Cerebellar cortex (tissue), 1 donor: ENCODE measurements at regions not wholly inside any gene's neighbourhood (a gene's known extent, or its start where the extent isn't known, plus 50 kb on each side); places are given as distances from the start of the nearest gene placed in this dataset.
"Not testable (repeated sequence)": the region's sequence is repeated elsewhere in the genome, so short reads cannot be mapped to it uniquely, and the experiment has no call there.

ENCODE experiments used
- DNase-seq: peaks from one replicate; pipeline ENCODE4 v3.0.0-alpha.2; 2015; ENCODE audit warnings: low spot score

- DNase-seq = not testable (repeated sequence)
Observed at GRCh38 chr12:76292891-76293290, 55.3 kb downstream of the BBS10 start.

DNA sequence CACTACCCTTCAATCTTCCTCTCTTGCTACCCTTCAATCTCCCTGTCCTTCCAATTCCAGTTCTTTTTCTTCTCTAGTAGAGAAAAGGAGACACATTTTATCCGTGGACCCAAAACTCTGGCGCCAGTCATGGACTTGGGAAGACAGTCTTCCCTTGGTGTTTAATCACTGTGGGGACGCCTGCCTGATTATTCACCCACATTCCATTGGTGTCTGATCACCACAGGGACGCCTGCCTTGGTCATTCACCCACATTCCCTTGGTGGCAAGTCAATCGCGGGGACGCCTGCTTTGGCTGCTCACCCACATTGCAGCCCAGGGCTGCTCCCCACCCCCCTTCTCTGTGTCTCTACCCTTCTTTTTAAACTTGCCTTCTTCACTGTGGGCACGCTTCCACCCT, 55.9 kb downstream of the BBS10 start:
- not testable (repeated sequence) for DNase-seq

DNA sequence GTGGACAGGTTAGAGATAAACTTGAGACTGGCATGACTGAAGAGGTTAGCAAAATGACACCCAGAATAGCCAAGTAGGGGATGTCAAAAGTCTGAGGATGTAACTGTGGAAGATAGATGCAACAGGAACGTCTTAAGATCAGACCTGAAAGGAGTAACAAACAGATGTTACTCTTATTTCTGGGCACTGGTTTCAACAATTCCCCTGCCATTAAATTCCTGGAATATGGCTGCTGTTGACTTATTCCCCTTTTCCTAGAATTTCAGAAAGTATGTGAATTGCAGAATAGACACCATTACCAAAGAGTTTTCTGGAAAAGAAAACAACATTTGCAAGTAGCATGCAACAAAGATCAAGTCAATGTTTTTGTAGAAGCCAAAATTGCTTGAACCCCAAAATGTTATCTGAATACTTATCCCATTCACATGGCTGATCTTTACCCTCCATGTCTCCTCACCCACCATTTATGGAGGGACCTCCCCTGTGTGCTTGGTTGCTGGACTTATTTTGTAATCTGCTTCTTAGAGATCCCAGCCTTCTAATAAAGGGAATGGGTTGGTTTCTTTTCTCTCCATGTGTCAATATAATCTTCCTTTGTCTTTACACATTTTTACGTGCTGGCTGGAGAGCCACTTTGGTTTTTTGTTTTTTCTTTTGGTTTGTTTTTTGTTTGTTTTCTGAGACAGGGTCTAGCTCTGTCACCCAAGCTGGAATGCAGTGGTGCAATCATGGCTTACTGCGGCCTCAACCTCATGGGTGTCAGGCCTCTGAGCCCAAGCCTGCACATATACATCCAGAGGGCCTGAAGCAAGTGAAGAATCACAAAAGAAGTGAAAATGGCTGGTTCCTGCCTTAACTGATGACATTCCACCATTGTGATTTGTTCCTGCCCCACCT, 57.0 kb downstream of the BBS10 start:
- no peak for DNase-seq

DNA sequence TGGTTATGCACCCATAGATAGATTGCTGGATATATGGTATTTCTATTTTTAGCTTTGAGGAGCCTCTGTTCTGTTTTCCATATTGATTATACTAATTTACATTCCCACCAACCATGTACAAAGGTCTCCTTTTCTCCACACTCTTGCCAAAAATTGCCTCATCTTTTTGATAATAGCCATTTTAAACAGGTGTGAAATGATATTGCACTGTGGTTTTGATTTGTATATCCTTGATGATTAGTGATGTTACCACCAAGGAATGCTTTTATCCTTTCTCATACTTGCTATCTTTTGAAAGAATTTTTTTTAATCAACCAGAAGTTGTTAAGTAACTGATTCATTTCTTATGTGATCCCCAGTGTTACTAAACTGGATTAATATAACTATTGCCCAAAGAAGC, 60.0 kb downstream of the BBS10 start:
- DNase-seq = no peak

GRCh38 chr12:76284816-76285750, 63.1 kb downstream of the BBS10 start:
- DNase-seq = no peak

DNA sequence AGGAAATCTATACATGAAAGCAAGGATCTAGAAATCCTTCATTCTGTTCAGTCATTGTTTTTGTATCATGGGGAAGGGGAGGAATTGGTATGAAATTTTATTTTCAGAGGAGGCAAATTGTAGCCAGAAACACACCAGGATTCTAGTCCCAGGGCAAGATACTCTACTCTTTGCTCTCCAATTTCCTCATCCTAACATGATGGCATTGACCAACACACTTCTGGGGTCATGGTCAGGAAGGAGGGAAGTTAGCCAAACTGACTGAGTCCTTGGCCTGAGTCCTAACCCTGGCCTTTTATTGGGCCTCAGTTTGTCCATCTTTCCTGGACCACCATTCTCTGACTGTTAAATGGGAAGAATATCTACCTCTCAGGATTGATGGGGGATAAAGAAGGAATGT, 65.5 kb downstream of the BBS10 start:
- DNase-seq = no peak

DNA sequence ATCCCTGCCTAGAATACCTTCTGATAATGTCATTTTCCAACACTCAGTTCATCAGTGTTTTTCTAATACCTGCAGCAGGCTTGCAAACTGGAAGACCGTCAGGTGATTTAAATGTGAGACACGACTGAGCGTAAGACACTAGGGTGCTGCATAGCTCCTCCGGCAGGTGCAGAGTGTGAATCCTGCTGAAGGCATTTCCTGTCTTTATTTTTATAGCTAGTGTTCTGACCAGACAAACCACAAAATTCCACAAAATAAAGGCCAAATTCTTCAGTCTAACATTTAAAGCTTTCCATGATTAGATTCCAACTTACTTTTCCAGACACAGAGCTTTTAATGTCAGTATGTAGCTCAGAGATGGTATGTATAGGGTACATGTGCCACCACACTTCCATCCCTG, 70.7 kb downstream of the BBS10 start:
- DNase-seq = no peak

- DNase-seq = peak; percentile 12
Observed at GRCh38 chr12:76276499-76277151, 71.6 kb downstream of the BBS10 start.

- no peak for DNase-seq
Observed at GRCh38 chr12:76275511-76276093, 72.6 kb downstream of the BBS10 start.

GRCh38 chr12:76274420-76275083, 73.7 kb downstream of the BBS10 start:
- no peak for DNase-seq

- peak; percentile 5 for DNase-seq
Observed at GRCh38 chr12:76272287-76272686, 75.9 kb downstream of the BBS10 start.

DNA sequence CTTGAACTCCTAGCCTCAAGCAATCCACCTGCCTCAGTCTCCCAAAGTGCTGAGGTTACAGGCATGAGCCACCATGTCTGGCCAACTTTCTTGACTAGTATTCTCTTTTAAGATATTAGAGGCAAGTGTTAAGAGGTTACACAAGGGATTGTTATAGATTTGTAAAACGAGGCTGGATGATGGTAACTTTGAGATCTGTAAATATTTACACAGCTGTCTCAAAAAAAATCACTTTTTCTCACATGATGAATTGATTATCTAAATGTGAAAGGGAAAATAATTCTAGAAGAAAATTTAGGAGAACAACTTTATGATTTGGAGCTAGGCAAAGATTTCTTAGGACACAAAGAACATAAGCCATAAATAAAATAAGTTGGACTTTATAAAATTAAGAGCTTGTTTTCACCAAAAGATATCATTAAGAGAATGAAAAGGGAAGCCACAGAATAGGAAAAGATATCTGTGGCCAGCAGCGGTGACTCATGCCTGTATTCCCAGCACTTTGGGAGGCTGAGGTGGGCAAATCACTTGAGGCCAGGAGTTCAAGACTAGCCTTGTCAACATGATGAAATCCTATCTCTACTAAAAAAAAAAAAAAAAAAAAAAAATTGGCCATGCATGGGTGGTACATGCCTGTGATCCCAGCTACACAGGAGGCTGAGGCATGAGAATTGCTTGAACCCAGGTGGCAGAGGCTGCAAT, 77.4 kb downstream of the BBS10 start:
- DNase-seq = no peak

- no peak for DNase-seq
Observed at GRCh38 chr12:76268267-76268666, 79.9 kb downstream of the BBS10 start.

DNA sequence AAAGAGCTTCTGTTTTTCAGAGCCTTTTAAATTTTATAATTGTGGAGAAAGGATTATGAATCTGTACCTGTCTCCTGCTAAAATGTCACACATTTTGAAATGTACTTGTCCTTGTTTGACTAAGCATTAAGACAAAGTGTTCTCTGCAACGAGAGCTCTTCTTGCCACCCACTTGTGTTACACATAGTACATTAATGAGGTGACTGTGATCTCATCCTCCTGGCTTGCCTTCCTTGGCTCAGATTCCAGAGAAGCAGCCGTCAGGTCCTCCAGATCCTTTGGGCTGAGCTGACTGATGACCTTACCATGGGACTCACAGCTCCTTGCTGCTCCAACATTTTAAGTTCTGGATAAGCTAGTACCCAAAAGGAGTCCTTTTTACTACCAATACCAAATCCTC, 81.4 kb downstream of the BBS10 start:
- DNase-seq = no peak

DNA sequence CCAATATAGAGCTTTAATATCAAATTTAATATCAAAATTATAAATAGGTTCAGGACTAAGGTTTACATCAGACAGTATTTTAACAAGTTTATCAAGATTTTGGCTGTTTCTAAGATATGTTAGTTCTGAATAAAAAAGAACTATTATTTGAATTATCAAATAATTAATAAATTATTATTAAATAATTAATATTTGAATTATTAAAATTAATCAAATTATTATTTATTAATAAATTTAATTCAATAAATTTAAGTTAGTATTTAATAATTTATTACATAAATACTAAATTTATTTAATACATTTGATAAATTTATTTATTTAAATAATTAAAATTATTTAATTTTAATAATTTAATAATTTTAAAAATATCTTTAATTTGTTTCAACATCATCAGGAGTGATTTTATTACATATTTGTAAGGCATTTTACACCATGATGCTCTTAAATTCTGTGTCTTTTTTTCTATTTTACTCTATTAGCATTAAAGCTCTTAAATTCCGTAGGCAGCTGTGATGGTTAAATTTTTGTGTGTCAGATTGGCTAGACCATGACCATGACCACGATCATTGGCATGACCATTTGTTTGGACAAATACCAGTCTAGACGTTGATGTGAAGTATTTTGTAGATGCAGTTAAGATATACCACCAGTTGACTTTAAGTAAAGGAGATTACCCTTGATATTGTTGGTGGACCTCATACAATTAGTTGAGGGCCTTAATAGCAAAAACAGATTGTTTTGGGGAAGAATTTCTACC, 82.6 kb downstream of the BBS10 start:
- no peak for DNase-seq

GRCh38 chr12:76264611-76265012, 83.6 kb downstream of the BBS10 start:
- no peak for DNase-seq

DNA sequence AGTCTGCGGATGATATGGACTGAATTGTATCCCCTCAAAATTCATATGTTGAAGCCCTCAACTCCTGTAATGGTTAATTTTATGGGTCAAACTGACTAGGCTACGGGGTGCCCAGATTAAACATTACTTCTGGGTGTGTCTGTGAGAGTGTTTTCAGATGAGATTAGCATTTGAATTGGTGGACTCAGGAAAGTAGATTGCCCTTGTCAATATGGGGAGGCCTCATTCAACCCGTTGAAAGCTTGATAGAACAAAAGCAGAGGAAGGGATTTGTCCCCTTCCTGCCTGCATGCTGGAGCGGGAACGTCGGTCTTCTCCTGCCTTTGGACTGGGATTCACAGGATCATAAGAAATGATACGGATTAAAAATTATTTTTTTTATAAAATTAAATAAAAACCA, 84.5 kb downstream of the BBS10 start:
- DNase-seq = no peak

DNA sequence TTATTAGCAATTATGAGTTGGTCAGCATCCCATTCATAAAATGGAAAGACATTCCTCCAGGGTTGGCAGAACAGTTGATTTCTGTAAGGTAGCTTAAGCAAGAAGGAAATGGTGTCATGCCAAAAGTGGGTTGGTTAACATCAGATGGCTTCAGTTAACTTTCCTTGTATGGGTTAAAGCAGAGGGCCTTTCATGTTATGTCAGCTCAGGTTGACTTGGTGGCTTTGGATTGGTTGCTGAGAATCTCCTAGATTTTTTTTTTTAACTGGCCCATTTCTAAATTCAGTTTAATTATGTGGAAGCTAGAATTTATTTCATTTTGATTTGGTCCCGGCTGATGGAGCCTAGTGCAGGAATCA, 87.8 kb downstream of the BBS10 start:
- DNase-seq = no peak

- no peak for DNase-seq
Observed at GRCh38 chr12:76259660-76260389, 88.4 kb downstream of the BBS10 start.
